ENCODE measurements at regions not wholly inside any gene's neighbourhood (a gene's known extent, or its start where the extent isn't known, plus 50 kb on each side); places are given as distances from the start of the nearest gene placed in this dataset.
"Not testable (repeated sequence)": the region's sequence is repeated elsewhere in the genome, so short reads cannot be mapped to it uniquely, and the experiment has no call there.

GRCh38 chr22:16529331-16529730 lies 63.3 kb downstream of the CCT8L2 start:
- H3K27ac ChIP-seq (ENCODE audit: insufficient read depth, low read length); intact Hi-C loops (cut with micrococcal nuclease); BruUV-seq (replicated peaks); ATAC-seq (ENCODE audit: low read depth); H3K9ac ChIP-seq (ENCODE audit: low read depth, low read length); H2AK9ac ChIP-seq (replicated peaks; ENCODE audit: low read depth, low read length, poor library complexity); H3K4me2 ChIP-seq (ENCODE audit: low read depth, low read length); H2BK120ac ChIP-seq (ENCODE audit: low read depth, low read length); H3K27me3 ChIP-seq (ENCODE audit: control insufficient read depth, insufficient read depth, low read length); H3K4me3 ChIP-seq (ENCODE audit: insufficient read depth, low read depth, low read length); H4K20me1 ChIP-seq (ENCODE audit: insufficient read depth, low read length); H4K91ac ChIP-seq (ENCODE audit: insufficient read depth, low read depth, low read length); H3K4ac ChIP-seq (ENCODE audit: low read depth, low read length); H2BK15ac ChIP-seq (ENCODE audit: low read depth, low read length); H3K18ac ChIP-seq (ENCODE audit: low read depth, low read length); H3K36me3 ChIP-seq (ENCODE audit: control insufficient read depth, insufficient read depth, low read length); CTCF ChIA-PET; H3K4me1 ChIP-seq (ENCODE audit: control insufficient read depth, insufficient read depth, low read length); H3K23ac ChIP-seq (ENCODE audit: low read depth, low read length); H3K14ac ChIP-seq (replicated peaks; ENCODE audit: low read depth, low read length); H2BK5ac ChIP-seq (ENCODE audit: low read depth, low read length, poor library complexity, severe bottlenecking); dilution Hi-C loops (cut with HindIII; ENCODE audit: low sequenced_read_pairs, unreplicated experiment); H3K79me1 ChIP-seq (ENCODE audit: low read depth in 1 of 2, low read length in 2 of 2); H3K56ac ChIP-seq (ENCODE audit: extremely low read depth, insufficient read depth, low read length); H2AFZ ChIP-seq (replicated peaks; ENCODE audit: low read length, poor library complexity); H2BK20ac ChIP-seq (ENCODE audit: low read depth, low read length); H2AK5ac ChIP-seq (ENCODE audit: low read depth, low read length); DNase-seq; H3K9me3 ChIP-seq (ENCODE audit: control insufficient read depth, insufficient read depth, low read length); H3K9me1 ChIP-seq (ENCODE audit: insufficient read depth, low read length); H4K8ac ChIP-seq (ENCODE audit: low read depth in 2 of 2, low read length in 2 of 2); POLR2A ChIA-PET (ENCODE audit: unreplicated experiment); in situ Hi-C loops (cut with MboI; ENCODE audit: low sequenced_read_pairs); H4K5ac ChIP-seq (ENCODE audit: low read depth, low read length): not testable (repeated sequence)
- 60% methylated on average over 1 of the region's 2 CpGs; no CpG with 5 or more reads in 1 of the 2 experiments for WGBS, 2 experiments (ENCODE audit: extremely low coverage in 2 of 2, insufficient read length in 1 of 2)

GRCh38 chr22:16527753-16528152 lies 64.9 kb downstream of the CCT8L2 start:
- H3K4ac ChIP-seq (ENCODE audit: low read depth, low read length); H3K27ac ChIP-seq (ENCODE audit: insufficient read depth, low read length); H2BK5ac ChIP-seq (ENCODE audit: low read depth, low read length, poor library complexity, severe bottlenecking); H2AK9ac ChIP-seq (replicated peaks; ENCODE audit: low read depth, low read length, poor library complexity); H3K14ac ChIP-seq (replicated peaks; ENCODE audit: low read depth, low read length); in situ Hi-C loops (cut with MboI; ENCODE audit: low sequenced_read_pairs); H2AFZ ChIP-seq (replicated peaks; ENCODE audit: low read length, poor library complexity); BruUV-seq (replicated peaks); H3K4me2 ChIP-seq (ENCODE audit: low read depth, low read length); H3K9me3 ChIP-seq (ENCODE audit: control insufficient read depth, insufficient read depth, low read length); H4K5ac ChIP-seq (ENCODE audit: low read depth, low read length); H3K4me3 ChIP-seq (ENCODE audit: insufficient read depth, low read depth, low read length); H3K4me1 ChIP-seq (ENCODE audit: control insufficient read depth, insufficient read depth, low read length); H3K27me3 ChIP-seq (ENCODE audit: control insufficient read depth, insufficient read depth, low read length); H4K91ac ChIP-seq (ENCODE audit: insufficient read depth, low read depth, low read length); H2AK5ac ChIP-seq (ENCODE audit: low read depth, low read length); H3K9me1 ChIP-seq (ENCODE audit: insufficient read depth, low read length); ATAC-seq (ENCODE audit: low read depth); H2BK120ac ChIP-seq (ENCODE audit: low read depth, low read length); H3K79me1 ChIP-seq (ENCODE audit: low read depth in 1 of 2, low read length in 2 of 2); H3K23ac ChIP-seq (ENCODE audit: low read depth, low read length); H2BK15ac ChIP-seq (ENCODE audit: low read depth, low read length); DNase-seq; H2BK20ac ChIP-seq (ENCODE audit: low read depth, low read length); H4K20me1 ChIP-seq (ENCODE audit: insufficient read depth, low read length); H4K8ac ChIP-seq (ENCODE audit: low read depth in 2 of 2, low read length in 2 of 2); CTCF ChIA-PET; H3K56ac ChIP-seq (ENCODE audit: extremely low read depth, insufficient read depth, low read length); intact Hi-C loops (cut with micrococcal nuclease); H3K18ac ChIP-seq (ENCODE audit: low read depth, low read length); dilution Hi-C loops (cut with HindIII; ENCODE audit: low sequenced_read_pairs, unreplicated experiment); H3K36me3 ChIP-seq (ENCODE audit: control insufficient read depth, insufficient read depth, low read length); H3K9ac ChIP-seq (ENCODE audit: low read depth, low read length): not testable (repeated sequence)
- no CpG with 5 or more reads among the region's 2 CpGs for WGBS, 2 experiments (ENCODE audit: extremely low coverage in 2 of 2, insufficient read length in 1 of 2)
- POLR2A ChIA-PET (ENCODE audit: unreplicated experiment), result interaction anchor here (0.6 kb wide), 1 partner anchor 253 kb away, joined by 5 read pairs; no protein-coding TSS in a partner anchor

Measured in IMR-90 (cell line).